Ramos (cell line): ENCODE measurements at regions not wholly inside any gene's neighbourhood (a gene's known extent, or its start where the extent isn't known, plus 50 kb on each side); places are given as distances from the start of the nearest gene placed in this dataset.

Experiments used
- in situ Hi-C: fragments of 300-500 bp; cut with MboI; formaldehyde crosslinking; loops from one replicate; pipeline ENCODE4 v1.14.3; 2022; ENCODE audit warnings: low sequenced_read_pairs; ENCODE audit not compliant: unreplicated experiment

GRCh38 chr18:21991081-21991534 is 178.3 kb upstream of the GATA6 start:
- in situ Hi-C loops = no loop called here

- in situ Hi-C loops = no loop called here
Measured at GRCh38 chr18:21991886-21992285, 177.5 kb upstream of the GATA6 start.

- in situ Hi-C loops = no loop called here
Measured at GRCh38 chr18:21996351-21996826, 173.0 kb upstream of the GATA6 start.

GRCh38 chr18:21997207-21998143 is 171.9 kb upstream of the GATA6 start:
- in situ Hi-C loops = no loop called here

- in situ Hi-C loops = no loop called here
Measured at GRCh38 chr18:21998486-21998885, 170.9 kb upstream of the GATA6 start.

GRCh38 chr18:22001912-22002487 is 167.4 kb upstream of the GATA6 start:
- in situ Hi-C loops = no loop called here

- in situ Hi-C loops = no loop called here
Measured at GRCh38 chr18:22005191-22005841, 164.1 kb upstream of the GATA6 start.

- in situ Hi-C loops = no loop called here
Measured at GRCh38 chr18:22006458-22006857, 162.9 kb upstream of the GATA6 start.

GRCh38 chr18:22009242-22009641 is 160.1 kb upstream of the GATA6 start:
- in situ Hi-C loops = no loop called here

GRCh38 chr18:22013993-22014392 is 155.4 kb upstream of the GATA6 start:
- in situ Hi-C loops = no loop called here

- in situ Hi-C loops = no loop called here
Measured at GRCh38 chr18:22015156-22015555, 154.2 kb upstream of the GATA6 start.

- in situ Hi-C loops = no loop called here
Measured at GRCh38 chr18:22018366-22018765, 151.0 kb upstream of the GATA6 start.

GRCh38 chr18:22019193-22019592 is 150.2 kb upstream of the GATA6 start:
- in situ Hi-C loops = no loop called here

GRCh38 chr18:22020127-22020866 is 149.1 kb upstream of the GATA6 start:
- in situ Hi-C loops = no loop called here

- in situ Hi-C loops = no loop called here
Measured at GRCh38 chr18:22020867-22021370, 148.5 kb upstream of the GATA6 start.

GRCh38 chr18:22021701-22022100 is 147.7 kb upstream of the GATA6 start:
- in situ Hi-C loops = no loop called here

- in situ Hi-C loops = no loop called here
Measured at GRCh38 chr18:22024924-22025323, 144.5 kb upstream of the GATA6 start.

- in situ Hi-C loops = no loop called here
Measured at GRCh38 chr18:22026362-22026761, 143.0 kb upstream of the GATA6 start.

- in situ Hi-C loops = no loop called here
Measured at GRCh38 chr18:22026889-22027288, 142.5 kb upstream of the GATA6 start.

GRCh38 chr18:22031611-22032010 is 137.8 kb upstream of the GATA6 start:
- in situ Hi-C loops = no loop called here
